Activated naive CD4-positive, alpha-beta T cell treated with anti-CD3 and anti-CD28 coated beads, Interleukin-2, amount 50 U/mL, for 16 hours (primary cell): ENCODE measurements at regions not wholly inside any gene's neighbourhood (a gene's known extent, or its start where the extent isn't known, plus 50 kb on each side); places are given as distances from the start of the nearest gene placed in this dataset.

Source experiments
- DNase-seq: peaks from one replicate; pipeline ENCODE4 v3.0.0-alpha.2; 2020

GRCh38 chr3:117322866-117323265 lies 613.3 kb downstream of the TUSC7 start:
- DNase-seq: no peak

GRCh38 chr3:117346901-117347300 lies 637.3 kb downstream of the TUSC7 start:
- no peak for DNase-seq

GRCh38 chr3:117348884-117349283 lies 639.3 kb downstream of the TUSC7 start:
- DNase-seq: no peak

DNA sequence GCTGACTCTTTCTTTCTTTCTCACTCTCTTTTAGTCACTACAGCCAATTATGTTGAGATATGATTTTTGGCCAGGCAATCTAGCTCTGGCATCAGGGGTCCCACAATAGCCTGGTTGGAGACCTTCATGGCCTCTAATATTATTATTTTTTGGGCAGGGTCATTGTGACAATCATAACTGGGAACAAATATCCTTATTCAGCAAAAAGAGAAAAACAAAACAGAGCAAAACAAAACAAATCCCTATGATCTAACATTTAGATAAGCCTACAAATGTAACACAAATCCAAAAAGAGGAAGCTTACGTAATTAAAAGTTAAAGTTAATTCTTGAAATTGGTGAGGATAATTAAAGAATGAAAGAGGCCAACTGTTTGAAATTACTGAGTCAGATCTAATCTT lies 640.0 kb downstream of the TUSC7 start:
- DNase-seq: no peak

- DNase-seq: no peak
These were observed 640.8 kb downstream of the TUSC7 start for GRCh38 chr3:117350371-117350770.

DNA sequence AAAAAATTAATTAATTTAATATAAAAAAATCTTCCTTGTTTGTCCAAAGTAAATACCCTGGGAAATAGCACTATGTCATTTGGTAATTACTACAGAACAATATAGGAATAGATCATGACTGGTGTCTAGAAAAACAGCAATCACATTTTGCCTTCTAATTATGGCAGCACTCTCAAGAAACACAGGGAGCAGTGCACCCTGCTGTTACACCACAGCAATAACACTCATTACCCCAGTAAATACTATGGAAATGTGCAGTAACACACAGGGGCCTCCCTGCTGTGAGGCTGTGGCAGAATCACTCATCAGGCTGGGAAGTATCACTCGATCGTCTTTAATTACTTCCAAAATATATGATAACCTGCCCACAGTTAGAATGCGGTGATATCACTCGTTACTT lies 646.0 kb downstream of the TUSC7 start:
- no peak for DNase-seq

DNA sequence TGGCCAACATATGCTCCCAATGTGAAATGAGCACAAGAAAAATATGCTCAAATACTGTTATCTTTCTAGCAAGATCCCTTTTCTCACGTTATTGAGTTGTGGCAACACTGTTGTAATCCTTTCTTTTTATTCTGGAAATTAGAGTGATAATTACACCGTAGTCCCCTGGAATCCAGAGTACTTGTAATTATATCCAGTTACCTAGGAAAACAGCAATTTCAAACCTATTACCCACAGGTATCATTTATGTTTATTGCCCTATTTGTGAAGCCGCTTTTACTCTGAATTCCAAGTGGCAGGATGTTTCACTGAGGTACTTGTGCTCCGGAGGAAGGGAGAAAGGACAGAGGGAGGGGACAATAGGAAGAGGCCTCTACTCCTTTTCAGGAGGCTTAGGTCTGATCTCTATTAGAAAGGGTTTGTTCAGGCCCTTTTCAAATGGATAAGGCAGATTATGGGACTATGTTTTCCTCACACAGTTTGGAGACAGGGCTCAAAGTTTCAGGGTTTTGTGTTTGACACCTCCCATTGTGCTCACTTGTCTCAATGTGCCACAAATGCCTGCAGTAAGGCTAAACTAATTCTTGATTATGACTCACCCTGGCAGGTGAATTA lies 646.6 kb downstream of the TUSC7 start:
- DNase-seq: no peak

DNA sequence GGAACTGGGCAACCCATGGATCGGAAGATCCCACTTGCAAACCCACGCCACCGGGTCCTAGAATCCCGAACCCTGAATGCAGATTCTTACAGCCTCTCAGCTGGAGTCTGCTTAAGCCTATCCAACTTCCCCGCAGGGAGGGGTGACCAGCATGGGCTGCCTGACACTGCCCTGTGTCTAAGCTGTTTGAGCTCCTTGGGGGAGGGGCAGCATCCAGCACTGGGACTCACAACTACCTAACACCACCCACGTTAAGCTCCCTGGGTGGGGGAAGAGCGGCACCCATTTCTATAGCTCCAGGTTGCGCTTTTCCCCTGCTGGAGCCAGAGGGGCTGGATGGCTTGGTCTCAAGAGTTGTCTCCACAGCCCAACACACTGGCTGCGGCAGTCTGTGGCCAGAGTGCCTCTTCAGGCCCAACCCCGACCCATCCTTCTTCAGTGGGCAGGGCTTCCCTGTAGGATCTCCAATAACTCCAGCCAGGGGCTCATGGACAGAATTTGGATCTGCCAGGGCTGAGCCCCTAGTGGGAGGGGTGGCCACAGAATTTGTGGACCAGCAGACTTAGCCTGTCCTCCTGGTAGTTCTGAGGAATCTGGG lies 649.2 kb downstream of the TUSC7 start:
- DNase-seq: no peak

GRCh38 chr3:117366574-117366973 lies 657.0 kb downstream of the TUSC7 start:
- DNase-seq: no peak

DNA sequence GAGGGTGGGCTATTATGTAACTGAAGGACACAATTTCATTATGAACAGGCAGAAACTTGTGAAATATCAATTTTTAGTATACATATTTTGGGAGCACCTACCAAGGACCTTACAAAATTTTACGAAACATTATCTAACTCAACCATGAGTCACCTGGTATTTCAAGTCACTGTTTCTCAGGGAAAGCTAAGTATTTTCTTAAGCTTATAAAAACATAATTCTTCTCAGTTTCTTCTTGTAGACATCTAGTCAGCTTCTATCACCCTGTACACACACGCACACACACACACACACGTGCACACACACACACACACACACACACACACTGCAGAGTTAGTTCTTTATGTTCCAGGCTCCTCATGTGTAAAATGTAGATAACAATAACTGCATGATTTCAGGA lies 658.3 kb downstream of the TUSC7 start:
- DNase-seq: no peak

- DNase-seq: no peak
These were observed 671.1 kb downstream of the TUSC7 start for GRCh38 chr3:117380631-117381030.

DNA sequence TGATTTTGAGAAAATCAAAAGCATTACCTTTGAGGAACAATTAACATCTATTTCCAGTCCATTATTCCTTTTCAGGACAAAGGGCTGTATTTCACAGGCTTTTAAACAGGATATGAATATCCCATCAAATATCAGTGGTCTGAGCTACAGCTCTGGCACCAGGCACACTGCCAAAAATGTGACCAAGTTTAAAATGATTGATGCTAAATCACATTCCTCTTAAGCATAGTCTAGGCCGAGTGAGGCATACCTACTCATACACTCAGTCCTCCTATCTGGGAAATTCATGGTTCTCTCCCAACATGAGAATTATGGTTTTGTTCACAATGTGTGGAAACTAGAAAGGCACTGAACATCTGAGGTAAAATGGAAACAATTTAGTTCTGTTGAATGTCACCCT lies 683.5 kb downstream of the TUSC7 start:
- DNase-seq: no peak

DNA sequence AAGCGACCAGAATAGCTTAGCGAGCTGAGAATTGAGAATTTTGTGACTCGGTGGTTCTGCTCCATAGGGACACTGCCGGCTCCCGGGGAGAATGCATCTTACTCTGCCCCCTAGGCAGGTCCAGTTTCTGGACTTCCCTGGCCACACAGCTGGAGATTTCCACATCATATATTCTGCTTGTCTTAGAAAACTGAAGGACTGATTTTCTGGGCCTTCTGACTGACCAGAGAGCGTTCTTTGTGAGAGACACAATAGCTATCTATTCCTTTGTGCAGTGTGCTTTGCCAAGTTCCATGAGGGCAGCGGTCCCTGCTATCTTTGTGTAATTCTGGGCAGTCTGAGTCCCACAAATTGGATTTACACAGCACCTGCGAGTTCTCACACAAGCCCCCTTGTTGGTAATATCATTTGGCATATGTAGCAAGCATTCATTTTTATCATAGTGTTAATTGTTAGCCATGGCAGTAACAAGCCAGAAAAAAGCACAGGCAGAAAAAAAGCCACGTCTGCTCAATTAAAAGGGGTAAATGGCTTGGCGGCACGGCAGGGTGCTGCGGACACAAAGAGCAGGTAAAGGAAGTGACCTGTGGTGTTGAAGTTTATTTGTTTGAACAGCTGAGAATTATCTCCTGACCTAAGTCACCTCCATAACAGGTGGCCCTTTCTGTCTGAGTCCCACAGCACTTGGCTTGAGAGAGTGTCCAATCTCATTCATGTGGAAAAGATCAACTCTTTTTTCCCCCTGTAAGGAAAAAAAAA lies 688.7 kb downstream of the TUSC7 start:
- no peak for DNase-seq

GRCh38 chr3:117399311-117400078 lies 689.9 kb downstream of the TUSC7 start:
- no peak for DNase-seq

DNA sequence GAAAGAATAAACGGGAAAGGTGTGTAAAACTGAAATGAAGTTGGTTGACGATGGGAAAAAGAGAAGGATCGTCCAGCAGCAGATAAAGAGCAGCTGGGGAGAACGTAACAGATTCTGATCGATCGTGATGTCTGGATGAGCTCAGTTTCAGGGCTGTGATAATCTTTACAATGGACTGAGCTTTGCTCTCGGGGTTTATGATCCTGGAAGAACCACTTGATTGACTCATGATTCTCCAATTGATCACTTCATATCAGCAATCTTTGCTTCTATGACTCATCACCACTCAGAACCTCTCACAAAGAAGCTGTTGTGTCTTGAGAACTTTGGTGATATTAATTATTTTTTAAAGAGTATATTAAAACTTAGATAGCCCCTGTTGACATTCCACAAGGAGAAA lies 690.7 kb downstream of the TUSC7 start:
- no peak for DNase-seq

DNA sequence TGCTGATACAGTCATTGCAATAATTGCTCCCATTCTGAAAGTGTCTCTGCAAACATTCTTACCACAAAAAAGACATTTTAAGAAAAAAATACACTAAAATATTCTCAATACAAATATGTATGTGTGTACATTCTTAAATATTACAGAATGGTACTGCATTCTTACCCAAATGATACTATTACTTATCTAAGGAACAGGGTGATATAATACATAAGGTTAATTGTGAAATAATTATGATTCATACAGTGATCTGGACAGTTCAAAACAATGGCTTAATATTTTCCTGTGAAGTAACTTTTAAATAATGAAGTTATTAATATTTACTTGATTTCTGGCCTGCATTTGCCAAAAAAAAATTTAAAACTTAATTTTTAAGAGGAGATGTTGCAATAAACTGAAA lies 694.6 kb downstream of the TUSC7 start:
- DNase-seq: no peak

- no peak for DNase-seq
These were observed 695.2 kb downstream of the TUSC7 start for GRCh38 chr3:117404730-117405129.

DNA sequence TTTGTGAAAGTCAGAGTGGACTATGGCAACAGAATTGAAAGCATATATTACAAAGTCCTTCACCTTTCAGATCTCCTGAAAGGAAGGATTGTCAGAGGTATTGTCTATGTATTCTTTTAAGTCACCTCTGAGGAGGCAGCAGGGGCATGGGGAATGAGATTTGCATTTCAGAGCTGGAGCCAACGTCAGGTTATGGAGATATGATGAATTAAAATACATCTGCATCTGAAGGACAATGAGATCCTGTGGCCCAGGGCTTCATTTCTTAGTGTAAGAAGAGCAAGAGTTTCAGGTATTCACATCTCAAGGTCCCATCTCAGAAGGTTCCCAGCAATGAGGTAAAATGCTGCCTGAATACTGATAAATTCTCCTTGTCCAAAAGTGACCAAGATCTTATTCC lies 695.8 kb downstream of the TUSC7 start:
- no peak for DNase-seq

GRCh38 chr3:117407317-117407716 lies 697.7 kb downstream of the TUSC7 start:
- no peak for DNase-seq

DNA sequence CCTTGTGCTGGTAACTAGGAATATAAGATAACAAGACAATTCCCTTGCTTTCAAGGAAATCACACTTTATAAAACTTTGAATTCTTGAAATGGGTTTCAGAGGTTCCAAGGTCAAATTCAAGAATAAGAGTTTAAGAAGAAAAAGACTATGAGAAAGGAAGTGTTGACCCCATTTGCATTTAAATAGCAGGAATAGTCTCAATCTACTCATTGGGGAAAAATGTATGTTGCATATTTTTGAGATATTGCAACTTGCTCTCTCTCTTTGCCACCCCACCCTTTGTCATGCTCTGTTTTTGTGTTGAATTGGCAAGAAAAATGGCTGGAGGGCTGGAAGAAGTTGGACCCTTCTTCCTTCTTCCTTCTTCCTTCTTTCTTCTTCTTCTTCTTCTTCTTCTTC lies 699.2 kb downstream of the TUSC7 start:
- DNase-seq: no peak

DNA sequence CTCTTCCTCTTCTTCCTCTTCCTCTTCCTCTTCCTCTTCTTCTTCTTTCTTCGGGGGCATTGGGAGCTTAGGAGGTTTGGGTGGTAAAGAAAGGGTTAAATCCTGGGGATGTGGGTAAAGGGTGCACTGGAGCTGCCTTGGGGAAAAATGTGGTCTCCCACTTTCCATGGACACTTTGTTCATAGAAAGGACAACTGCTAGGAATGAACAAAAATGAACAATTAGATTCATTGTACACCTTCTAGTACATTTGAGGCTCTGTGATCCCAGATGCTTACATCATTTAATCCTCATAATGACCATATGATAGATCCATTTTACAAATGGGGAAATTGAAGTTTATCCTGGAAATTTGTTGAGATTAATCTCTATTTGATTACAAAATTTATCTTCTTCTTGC lies 699.7 kb downstream of the TUSC7 start:
- no peak for DNase-seq

GRCh38 chr3:117409701-117410459 lies 700.3 kb downstream of the TUSC7 start:
- no peak for DNase-seq

DNA sequence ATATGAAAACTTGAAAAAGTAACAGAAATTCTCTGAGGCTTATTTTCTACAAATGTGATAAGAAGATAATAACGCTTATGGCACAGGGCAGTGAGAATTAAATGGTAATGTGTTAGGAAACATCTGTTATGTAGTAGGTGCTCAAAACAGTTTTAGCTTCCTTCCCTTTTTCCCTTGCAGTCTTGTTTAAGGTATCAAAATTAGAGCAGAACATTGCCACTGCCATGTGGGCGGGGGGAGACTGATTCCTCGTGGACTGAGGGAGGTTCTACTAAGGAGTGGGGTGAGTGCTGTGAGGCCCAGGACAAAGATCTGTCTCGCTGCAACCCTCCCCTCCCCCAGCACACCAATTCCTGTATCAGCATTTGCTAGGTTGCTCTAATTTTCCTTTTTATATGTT lies 702.4 kb downstream of the TUSC7 start:
- DNase-seq: no peak
